ENCODE measurements at regions not wholly inside any gene's neighbourhood (a gene's known extent, or its start where the extent isn't known, plus 50 kb on each side); places are given as distances from the start of the nearest gene placed in this dataset.

DNA sequence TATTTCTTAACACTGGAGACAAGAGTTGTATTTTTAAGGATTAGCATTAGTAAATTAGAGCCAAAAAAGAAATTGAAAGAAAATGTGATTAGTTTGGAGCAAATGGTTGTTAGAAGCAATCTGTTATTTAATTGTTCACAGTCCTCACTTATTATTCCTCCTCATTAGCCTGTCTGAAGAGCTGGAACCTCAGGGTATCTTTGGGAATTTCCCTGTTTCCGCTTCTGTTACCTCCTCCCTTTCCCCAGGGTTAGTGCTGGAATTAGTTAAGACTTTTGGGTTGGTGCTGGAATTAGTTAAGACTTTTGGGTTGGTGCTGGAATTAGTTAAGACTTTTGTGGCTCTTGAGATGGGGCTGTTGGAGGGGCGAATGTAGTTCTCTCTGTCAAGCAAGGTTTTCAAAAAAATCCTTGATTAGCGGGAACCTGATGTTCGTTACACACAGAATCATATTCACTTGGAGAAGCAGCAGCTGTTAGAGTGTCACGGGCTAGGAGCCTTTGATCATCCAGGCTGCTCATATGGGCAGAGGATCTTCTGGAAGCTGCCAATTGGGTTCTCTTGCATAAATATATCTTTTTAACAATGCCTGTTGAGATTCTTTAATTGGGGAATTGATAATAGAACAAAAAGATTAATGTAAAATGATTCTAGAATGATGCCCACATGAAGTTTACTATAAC, 251.0 kb upstream of the NPSR1 start:
- TF ChIP-seq, protein P1, sequence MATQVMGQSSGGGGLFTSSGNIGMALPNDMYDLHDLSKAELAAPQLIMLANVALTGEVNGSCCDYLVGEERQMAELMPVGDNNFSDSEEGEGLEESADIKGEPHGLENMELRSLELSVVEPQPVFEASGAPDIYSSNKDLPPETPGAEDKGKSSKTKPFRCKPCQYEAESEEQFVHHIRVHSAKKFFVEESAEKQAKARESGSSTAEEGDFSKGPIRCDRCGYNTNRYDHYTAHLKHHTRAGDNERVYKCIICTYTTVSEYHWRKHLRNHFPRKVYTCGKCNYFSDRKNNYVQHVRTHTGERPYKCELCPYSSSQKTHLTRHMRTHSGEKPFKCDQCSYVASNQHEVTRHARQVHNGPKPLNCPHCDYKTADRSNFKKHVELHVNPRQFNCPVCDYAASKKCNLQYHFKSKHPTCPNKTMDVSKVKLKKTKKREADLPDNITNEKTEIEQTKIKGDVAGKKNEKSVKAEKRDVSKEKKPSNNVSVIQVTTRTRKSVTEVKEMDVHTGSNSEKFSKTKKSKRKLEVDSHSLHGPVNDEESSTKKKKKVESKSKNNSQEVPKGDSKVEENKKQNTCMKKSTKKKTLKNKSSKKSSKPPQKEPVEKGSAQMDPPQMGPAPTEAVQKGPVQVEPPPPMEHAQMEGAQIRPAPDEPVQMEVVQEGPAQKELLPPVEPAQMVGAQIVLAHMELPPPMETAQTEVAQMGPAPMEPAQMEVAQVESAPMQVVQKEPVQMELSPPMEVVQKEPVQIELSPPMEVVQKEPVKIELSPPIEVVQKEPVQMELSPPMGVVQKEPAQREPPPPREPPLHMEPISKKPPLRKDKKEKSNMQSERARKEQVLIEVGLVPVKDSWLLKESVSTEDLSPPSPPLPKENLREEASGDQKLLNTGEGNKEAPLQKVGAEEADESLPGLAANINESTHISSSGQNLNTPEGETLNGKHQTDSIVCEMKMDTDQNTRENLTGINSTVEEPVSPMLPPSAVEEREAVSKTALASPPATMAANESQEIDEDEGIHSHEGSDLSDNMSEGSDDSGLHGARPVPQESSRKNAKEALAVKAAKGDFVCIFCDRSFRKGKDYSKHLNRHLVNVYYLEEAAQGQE (IDR thresholded peaks at IDR 0.05; ENCODE audit: low read depth): no peak
- no peak for TF ChIP-seq SRF (IDR thresholded peaks at IDR 0.05; ENCODE audit: low read depth)
- TF ChIP-seq, protein P2, sequence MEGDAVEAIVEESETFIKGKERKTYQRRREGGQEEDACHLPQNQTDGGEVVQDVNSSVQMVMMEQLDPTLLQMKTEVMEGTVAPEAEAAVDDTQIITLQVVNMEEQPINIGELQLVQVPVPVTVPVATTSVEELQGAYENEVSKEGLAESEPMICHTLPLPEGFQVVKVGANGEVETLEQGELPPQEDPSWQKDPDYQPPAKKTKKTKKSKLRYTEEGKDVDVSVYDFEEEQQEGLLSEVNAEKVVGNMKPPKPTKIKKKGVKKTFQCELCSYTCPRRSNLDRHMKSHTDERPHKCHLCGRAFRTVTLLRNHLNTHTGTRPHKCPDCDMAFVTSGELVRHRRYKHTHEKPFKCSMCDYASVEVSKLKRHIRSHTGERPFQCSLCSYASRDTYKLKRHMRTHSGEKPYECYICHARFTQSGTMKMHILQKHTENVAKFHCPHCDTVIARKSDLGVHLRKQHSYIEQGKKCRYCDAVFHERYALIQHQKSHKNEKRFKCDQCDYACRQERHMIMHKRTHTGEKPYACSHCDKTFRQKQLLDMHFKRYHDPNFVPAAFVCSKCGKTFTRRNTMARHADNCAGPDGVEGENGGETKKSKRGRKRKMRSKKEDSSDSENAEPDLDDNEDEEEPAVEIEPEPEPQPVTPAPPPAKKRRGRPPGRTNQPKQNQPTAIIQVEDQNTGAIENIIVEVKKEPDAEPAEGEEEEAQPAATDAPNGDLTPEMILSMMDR (IDR thresholded peaks at IDR 0.05 in 2 of 3, conservative IDR thresholded peaks at IDR 0.05 in 1 of 3; ENCODE audit: borderline replicate concordance in 1 of 3, insufficient read depth in 1 of 3, low read depth in 2 of 3, low read length in 2 of 3): no peak
